ENCODE measurements at regions not wholly inside any gene's neighbourhood (a gene's known extent, or its start where the extent isn't known, plus 50 kb on each side); places are given as distances from the start of the nearest gene placed in this dataset.

DNA sequence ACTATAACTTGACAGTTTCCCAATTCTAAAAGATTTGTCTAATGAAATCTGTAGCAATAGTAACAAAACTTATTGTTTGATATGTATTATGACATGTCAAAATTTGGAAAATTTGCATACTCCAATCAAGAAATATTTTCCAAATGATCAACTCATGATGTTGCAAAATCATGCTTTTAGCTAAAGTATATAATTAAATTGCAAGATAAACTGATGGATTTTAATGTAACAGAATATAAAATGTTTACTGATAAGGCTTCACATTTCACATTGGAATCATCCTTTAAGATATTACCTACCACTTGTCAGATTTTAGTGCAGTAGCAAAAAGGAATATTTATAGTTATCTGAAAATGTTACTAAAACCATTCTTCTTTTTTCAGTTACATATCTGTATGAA is 421.9 kb upstream of the SEMA3D start:
- TF ChIP-seq POLR2A (IDR thresholded peaks at IDR 0.05) = no peak
- TF ChIP-seq, protein P1, sequence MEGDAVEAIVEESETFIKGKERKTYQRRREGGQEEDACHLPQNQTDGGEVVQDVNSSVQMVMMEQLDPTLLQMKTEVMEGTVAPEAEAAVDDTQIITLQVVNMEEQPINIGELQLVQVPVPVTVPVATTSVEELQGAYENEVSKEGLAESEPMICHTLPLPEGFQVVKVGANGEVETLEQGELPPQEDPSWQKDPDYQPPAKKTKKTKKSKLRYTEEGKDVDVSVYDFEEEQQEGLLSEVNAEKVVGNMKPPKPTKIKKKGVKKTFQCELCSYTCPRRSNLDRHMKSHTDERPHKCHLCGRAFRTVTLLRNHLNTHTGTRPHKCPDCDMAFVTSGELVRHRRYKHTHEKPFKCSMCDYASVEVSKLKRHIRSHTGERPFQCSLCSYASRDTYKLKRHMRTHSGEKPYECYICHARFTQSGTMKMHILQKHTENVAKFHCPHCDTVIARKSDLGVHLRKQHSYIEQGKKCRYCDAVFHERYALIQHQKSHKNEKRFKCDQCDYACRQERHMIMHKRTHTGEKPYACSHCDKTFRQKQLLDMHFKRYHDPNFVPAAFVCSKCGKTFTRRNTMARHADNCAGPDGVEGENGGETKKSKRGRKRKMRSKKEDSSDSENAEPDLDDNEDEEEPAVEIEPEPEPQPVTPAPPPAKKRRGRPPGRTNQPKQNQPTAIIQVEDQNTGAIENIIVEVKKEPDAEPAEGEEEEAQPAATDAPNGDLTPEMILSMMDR (IDR thresholded peaks at IDR 0.05 in 8 of 11, conservative IDR thresholded peaks at IDR 0.05 in 3 of 11) = no peak
- TF ChIP-seq POLR2AphosphoS5 (IDR thresholded peaks at IDR 0.05) = no peak

All from spleen (tissue), 7 donors.